Right lobe of liver (tissue), 6 donors: ENCODE measurements at regions not wholly inside any gene's neighbourhood (a gene's known extent, or its start where the extent isn't known, plus 50 kb on each side); places are given as distances from the start of the nearest gene placed in this dataset.

Experiments used
- ATAC-seq, 4 donors: fragments of 200-7000 bp; cut with Tn5 transposase; one replicate each; pipeline ENCODE4 v1.9.1; 2020; ENCODE audit warnings: mild to moderate bottlenecking in 4 of 4, moderate library complexity in 4 of 4
- DNase-seq, 3 donors: peaks; one replicate each; pipeline ENCODE4 v3.0.0-alpha.2; 2020
- H3K27ac ChIP-seq, 3 donors: fragments of 200-600 bp; one replicate each; pipeline ENCODE4 v1.8.0; 2022
- H3K27me3 ChIP-seq, 2 donors: fragments of 200-600 bp; one replicate each; pipeline ENCODE4 v1.8.0; 2022
- H3K36me3 ChIP-seq, 4 donors: fragments of 200-600 bp; sonication (generic) in 1 of 4; one replicate each; pipeline versions ENCODE4 v1.5.1 to v1.8.0; 2017 to 2022; ENCODE audit warnings: control low read depth in 1 of 4
- H3K4me1 ChIP-seq, 4 donors: fragments of 200-600 bp; sonication (generic) in 1 of 4; one replicate each; pipeline versions ENCODE4 v1.5.1 to v1.8.0; 2017 to 2022; ENCODE audit warnings: control low read depth in 1 of 4
- H3K4me3 ChIP-seq, 3 donors: fragments of 200-600 bp; one replicate each; pipeline ENCODE4 v1.8.0; 2022
- H3K9me3 ChIP-seq, 4 donors: fragments of 200-600 bp; sonication (generic) in 1 of 4; one replicate each; pipeline versions ENCODE4 v1.5.1 to v1.8.0; 2017 to 2022; ENCODE audit warnings: control low read depth in 1 of 4
- CTCF ChIP-seq, 4 donors: fragments of 200-600 bp in 3 of 4; fragments of 450-650 bp in 1 of 4; IDR thresholded peaks; one replicate each; pipeline versions ENCODE4 v1.5.1 to v1.8.0; 2016 to 2022; ENCODE audit warnings: antibody characterized with exemption in 4 of 4, mild to moderate bottlenecking in 2 of 4
- POLR2A ChIP-seq: fragments of 450-650 bp; IDR thresholded peaks from one replicate; pipeline ENCODE4 v1.6.1; 2017; ENCODE audit warnings: antibody characterized with exemption, mild to moderate bottlenecking
- WGBS: methylation state at CpG from one replicate; pipeline ENCODE4 v1.1.6; 2018; ENCODE audit warnings: low coverage, low lambda C conversion rate; ENCODE audit not compliant: insufficient coverage; ENCODE audit errors: missing lambda C conversion rate; 5-methylcytosine and 5-hydroxymethylcytosine counted together
- intact Hi-C, 2 donors: fragments of 100-400 bp; cut with DNase I; formaldehyde crosslinking; loops; one replicate each; pipeline versions ENCODE4 v1.11.2 to v1.14.1; 2022
- donor health status: DM: no; HTN: yes; CAD: no.
- donor health status: DM: no; HTN: no; CAD: no.
- donor health status: DM: no; HTN: no; CAD: no.
- donor health status: DM: no; HTN: yes; CAD: no.
- donor health status: DM: no; HTN: yes; CAD: no.

- Histone ChIP-seq H3K36me3 (no peaks in the 10 kb centered on the region), H3K4me3 (no peak overlapping the region), H3K27me3 (no peaks in the 10 kb centered on the region), H3K9me3 (no peaks in the 10 kb centered on the region), H3K4me1 (peaks cover 0 to 7% (median 2%) of the 10 kb centered on the region in 4 donors), H3K27ac (no peak overlapping the region)
- peak in 1 of 4 donors; percentile 74 for ATAC-seq
- WGBS: 58% methylated on average over 2 of the region's 3 CpGs
- TF ChIP-seq POLR2A (no peak), CTCF (IDR thresholded peaks at IDR 0.05) (no peak)
- intact Hi-C loops: no loop called here
- DNase-seq: no peak
Measured at GRCh38 chr4:110270492-110271197, 72.2 kb upstream of the ELOVL6 start.

GRCh38 chr4:110268790-110269189 lies 70.4 kb upstream of the ELOVL6 start:
- H3K4me3 ChIP-seq: no peak overlapping the region
- TF ChIP-seq CTCF (IDR thresholded peaks at IDR 0.05): no peak
- TF ChIP-seq POLR2A: no peak
- peaks cover 0 to 8% (median 2%) of the 10 kb centered on the region in 4 donors for H3K4me1 ChIP-seq
- H3K27me3 ChIP-seq: no peaks in the 10 kb centered on the region
- no peak overlapping the region for H3K27ac ChIP-seq
- DNase-seq (no peak), ATAC-seq (no peak)
- H3K9me3 ChIP-seq: no peaks in the 10 kb centered on the region
- intact Hi-C loops: no loop called here
- WGBS: 89% methylated on average over 2 of the region's 5 CpGs
- H3K36me3 ChIP-seq: no peaks in the 10 kb centered on the region

- H3K36me3 ChIP-seq: no peaks in the 10 kb centered on the region
- H3K27me3 ChIP-seq: no peaks in the 10 kb centered on the region
- no peak for DNase-seq
- TF ChIP-seq CTCF (IDR thresholded peaks at IDR 0.05) (no peak), POLR2A (no peak)
- no peak for ATAC-seq
- no peak overlapping the region for H3K4me3 ChIP-seq
- H3K9me3 ChIP-seq: no peaks in the 10 kb centered on the region
- intact Hi-C loops: no loop called here
- WGBS: 47% methylated on average over 1 of the region's 2 CpGs
- H3K4me1 ChIP-seq: peaks cover 0 to 8% (median 2%) of the 10 kb centered on the region in 4 donors
- no peak overlapping the region for H3K27ac ChIP-seq
Measured at GRCh38 chr4:110268352-110268751, 69.9 kb upstream of the ELOVL6 start.

- H3K27ac ChIP-seq: no peak overlapping the region
- H3K9me3 ChIP-seq: no peaks in the 10 kb centered on the region
- H3K36me3 ChIP-seq: no peaks in the 10 kb centered on the region
- DNase-seq: peak in 1 of 3 donors; percentile 46
- ATAC-seq: peak; percentile 85 to 91 (median 90)
- 0% methylated on average over 1 of the region's 1 CpG for WGBS
- H3K4me3 ChIP-seq: no peak overlapping the region
- H3K4me1 ChIP-seq: peaks cover 0 to 8% (median 2%) of the 10 kb centered on the region in 4 donors
- TF ChIP-seq CTCF (IDR thresholded peaks at IDR 0.05) (no peak), POLR2A (no peak)
- intact Hi-C loops: no loop called here
- no peaks in the 10 kb centered on the region for H3K27me3 ChIP-seq
Measured at GRCh38 chr4:110266136-110266535, 67.7 kb upstream of the ELOVL6 start.
